KMS-11 (cell line): ENCODE measurements at regions not wholly inside any gene's neighbourhood (a gene's known extent, or its start where the extent isn't known, plus 50 kb on each side); places are given as distances from the start of the nearest gene placed in this dataset.

ENCODE experiments used
- H2AFZ ChIP-seq: fragments of 200-600 bp; sonication (generic); 2 replicates; pipeline ENCODE4 v1.6.1; 2016; ENCODE audit warnings: antibody characterized with exemption, mixed run types, low read depth
- H3K27ac ChIP-seq: fragments of 200-600 bp; sonication (generic); 2 replicates; pipeline ENCODE4 v1.6.1; 2016; ENCODE audit warnings: mild to moderate bottlenecking, mixed run types
- H3K27me3 ChIP-seq: fragments of 200-600 bp; sonication (generic); 2 replicates; pipeline ENCODE4 v1.6.1; 2017; ENCODE audit warnings: mild to moderate bottlenecking, low read depth, mixed run types, moderate library complexity; ENCODE audit not compliant: insufficient read depth
- H3K36me3 ChIP-seq: fragments of 200-600 bp; sonication (generic); 2 replicates; pipeline ENCODE4 v1.6.1; 2017; ENCODE audit warnings: mild to moderate bottlenecking, mixed run types; ENCODE audit not compliant: insufficient read depth
- H3K4me1 ChIP-seq: fragments of 200-600 bp; sonication (generic); 2 replicates; pipeline ENCODE4 v1.6.1; 2016; ENCODE audit warnings: mild to moderate bottlenecking, low read depth, mixed run types; ENCODE audit not compliant: poor library complexity, severe bottlenecking
- H3K4me2 ChIP-seq: fragments of 200-600 bp; sonication (generic); 2 replicates; pipeline ENCODE4 v1.7.0; 2016; ENCODE audit warnings: mild to moderate bottlenecking, mixed run types
- H3K4me3 ChIP-seq: fragments of 200-600 bp; sonication (generic); IDR thresholded peaks from 2 replicates; pipeline ENCODE4 v1.6.1; 2017; ENCODE audit warnings: low read depth, low read length, mixed read lengths; ENCODE audit not compliant: insufficient read depth
- H3K79me2 ChIP-seq: fragments of 200-600 bp; sonication (generic); 2 replicates; pipeline ENCODE4 v1.6.1; 2016; ENCODE audit warnings: low read depth, mixed run types; ENCODE audit not compliant: insufficient read depth
- H3K9ac ChIP-seq: fragments of 200-600 bp; sonication (generic); 2 replicates; pipeline ENCODE4 v1.6.1; 2016; ENCODE audit warnings: mild to moderate bottlenecking, mixed run types
- H4K20me1 ChIP-seq: fragments of 200-600 bp; sonication (generic); 2 replicates; pipeline ENCODE4 v1.6.1; 2016; ENCODE audit warnings: mild to moderate bottlenecking, mixed run types; ENCODE audit not compliant: insufficient read depth
- TF ChIP-seq, protein P1 (sequence below): fragments of 200-600 bp; sonication (generic); conservative IDR thresholded peaks from 2 replicates; pipeline ENCODE4 v1.6.1; 2017; ENCODE audit warnings: low read depth, mild to moderate bottlenecking, antibody characterized with exemption, low read length, moderate library complexity, mixed read lengths

DNA sequence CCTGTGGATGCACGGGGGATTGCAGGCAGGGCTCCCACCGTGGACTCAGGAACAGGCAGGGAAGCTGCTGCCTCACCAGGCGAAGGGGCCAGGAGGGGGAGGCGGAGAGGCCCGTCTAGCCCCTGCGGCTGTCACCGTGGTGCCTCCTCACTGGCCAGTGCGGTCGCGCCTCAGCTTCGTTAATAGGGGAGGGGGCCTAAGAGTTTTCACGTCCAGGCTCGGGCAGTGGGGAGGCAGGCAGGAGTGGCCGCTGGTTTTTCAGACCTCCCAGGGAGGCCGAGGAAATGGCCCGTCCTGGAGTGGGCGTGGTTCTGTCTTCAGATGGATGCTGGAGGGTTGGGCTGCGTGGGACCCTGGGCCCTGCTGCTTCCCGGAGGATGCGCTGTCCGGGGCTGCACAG is 91.1 kb upstream of the B3GAT1 start:
- H4K20me1 ChIP-seq, result no peaks in the 10 kb centered on the region
- no peak overlapping the region for H2AFZ ChIP-seq
- H3K36me3 ChIP-seq, result no peaks in the 10 kb centered on the region
- no peak overlapping the region for H3K4me3 ChIP-seq
- TF ChIP-seq, protein P1, sequence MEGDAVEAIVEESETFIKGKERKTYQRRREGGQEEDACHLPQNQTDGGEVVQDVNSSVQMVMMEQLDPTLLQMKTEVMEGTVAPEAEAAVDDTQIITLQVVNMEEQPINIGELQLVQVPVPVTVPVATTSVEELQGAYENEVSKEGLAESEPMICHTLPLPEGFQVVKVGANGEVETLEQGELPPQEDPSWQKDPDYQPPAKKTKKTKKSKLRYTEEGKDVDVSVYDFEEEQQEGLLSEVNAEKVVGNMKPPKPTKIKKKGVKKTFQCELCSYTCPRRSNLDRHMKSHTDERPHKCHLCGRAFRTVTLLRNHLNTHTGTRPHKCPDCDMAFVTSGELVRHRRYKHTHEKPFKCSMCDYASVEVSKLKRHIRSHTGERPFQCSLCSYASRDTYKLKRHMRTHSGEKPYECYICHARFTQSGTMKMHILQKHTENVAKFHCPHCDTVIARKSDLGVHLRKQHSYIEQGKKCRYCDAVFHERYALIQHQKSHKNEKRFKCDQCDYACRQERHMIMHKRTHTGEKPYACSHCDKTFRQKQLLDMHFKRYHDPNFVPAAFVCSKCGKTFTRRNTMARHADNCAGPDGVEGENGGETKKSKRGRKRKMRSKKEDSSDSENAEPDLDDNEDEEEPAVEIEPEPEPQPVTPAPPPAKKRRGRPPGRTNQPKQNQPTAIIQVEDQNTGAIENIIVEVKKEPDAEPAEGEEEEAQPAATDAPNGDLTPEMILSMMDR, result no peak
- H3K79me2 ChIP-seq, result no peaks in the 10 kb centered on the region
- H3K9ac ChIP-seq, result no peak overlapping the region
- H3K27me3 ChIP-seq, result no peaks in the 10 kb centered on the region
- H3K27ac ChIP-seq, result no peak overlapping the region
- no peaks in the 10 kb centered on the region for H3K4me1 ChIP-seq
- H3K4me2 ChIP-seq, result no peak overlapping the region

DNA sequence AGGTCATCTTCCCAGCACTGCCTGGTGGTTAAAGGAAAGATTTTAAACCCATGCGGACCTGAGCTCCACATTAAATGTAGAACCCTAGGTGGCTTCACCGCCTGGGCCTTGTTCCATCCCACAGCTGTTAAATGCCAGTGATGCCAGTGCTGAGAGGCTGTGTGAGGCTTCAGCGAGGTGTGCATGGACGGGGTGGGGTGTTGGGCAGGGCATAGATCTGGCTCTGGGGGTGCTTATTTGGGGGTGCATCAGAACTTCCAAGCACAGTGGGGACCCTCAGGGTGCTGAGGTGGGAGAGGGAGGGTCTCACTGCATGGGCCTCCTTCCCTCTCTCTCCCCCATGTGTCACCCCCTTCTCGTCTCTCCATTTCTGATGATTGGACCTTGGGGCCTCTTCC is 90.1 kb upstream of the B3GAT1 start:
- no peaks in the 10 kb centered on the region for H4K20me1 ChIP-seq
- TF ChIP-seq, protein P1, result no peak

DNA sequence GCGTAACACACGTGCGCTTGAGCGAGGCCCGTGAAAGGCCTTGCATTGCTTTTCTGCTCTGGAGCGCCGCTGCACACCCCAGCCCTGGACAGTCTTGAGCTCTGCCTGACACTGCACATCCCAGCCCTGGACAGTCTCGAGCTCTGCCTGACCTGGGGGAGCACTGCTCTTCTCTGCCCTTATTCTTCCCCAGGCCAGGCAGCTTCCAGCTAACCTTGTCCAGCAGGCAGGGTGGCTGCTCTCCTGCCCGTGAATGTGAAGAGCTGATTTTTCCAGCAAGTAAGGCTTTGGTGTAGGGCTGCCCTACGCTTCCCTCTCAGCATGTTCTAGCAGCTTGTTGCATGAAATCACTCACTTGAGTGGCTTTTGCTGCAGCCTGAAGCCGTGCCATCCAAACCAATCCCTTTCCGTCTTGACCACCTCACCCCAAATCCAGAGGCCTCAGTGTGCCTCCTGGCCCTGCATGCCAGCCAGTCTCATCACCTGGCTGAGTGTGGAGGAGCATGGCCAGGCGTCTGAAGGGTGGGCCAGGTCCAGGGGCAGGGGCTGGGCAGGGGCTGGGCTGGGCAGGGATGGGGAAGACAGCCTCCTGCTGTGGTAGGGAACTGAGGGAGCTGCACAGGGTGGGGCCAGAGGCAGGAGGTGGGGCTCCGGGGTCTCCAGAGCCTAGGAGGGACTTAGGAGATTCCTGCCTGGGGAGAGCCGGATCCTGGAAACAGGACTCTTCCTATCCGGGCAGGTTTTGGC is 89.5 kb upstream of the B3GAT1 start:
- no peak overlapping the region for H3K4me3 ChIP-seq
- TF ChIP-seq, protein P1, result no peak
- no peak overlapping the region for H2AFZ ChIP-seq
- no peak overlapping the region for H3K27ac ChIP-seq
- no peaks in the 10 kb centered on the region for H3K36me3 ChIP-seq
- H3K79me2 ChIP-seq, result no peaks in the 10 kb centered on the region
- H3K4me2 ChIP-seq, result no peak overlapping the region
- H3K9ac ChIP-seq, result no peak overlapping the region
- H3K27me3 ChIP-seq, result no peaks in the 10 kb centered on the region
- no peaks in the 10 kb centered on the region for H3K4me1 ChIP-seq
- H4K20me1 ChIP-seq, result no peaks in the 10 kb centered on the region

More for the DNA sequence above, 90.1 kb upstream of the B3GAT1 start:
- H3K36me3 ChIP-seq, result no peaks in the 10 kb centered on the region
- H3K4me3 ChIP-seq, result no peak overlapping the region
- no peak overlapping the region for H3K9ac ChIP-seq
- no peaks in the 10 kb centered on the region for H3K27me3 ChIP-seq
- no peak overlapping the region for H2AFZ ChIP-seq
- H3K27ac ChIP-seq, result no peak overlapping the region
- H3K4me1 ChIP-seq, result no peaks in the 10 kb centered on the region
- no peak overlapping the region for H3K4me2 ChIP-seq
- no peaks in the 10 kb centered on the region for H3K79me2 ChIP-seq

DNA sequence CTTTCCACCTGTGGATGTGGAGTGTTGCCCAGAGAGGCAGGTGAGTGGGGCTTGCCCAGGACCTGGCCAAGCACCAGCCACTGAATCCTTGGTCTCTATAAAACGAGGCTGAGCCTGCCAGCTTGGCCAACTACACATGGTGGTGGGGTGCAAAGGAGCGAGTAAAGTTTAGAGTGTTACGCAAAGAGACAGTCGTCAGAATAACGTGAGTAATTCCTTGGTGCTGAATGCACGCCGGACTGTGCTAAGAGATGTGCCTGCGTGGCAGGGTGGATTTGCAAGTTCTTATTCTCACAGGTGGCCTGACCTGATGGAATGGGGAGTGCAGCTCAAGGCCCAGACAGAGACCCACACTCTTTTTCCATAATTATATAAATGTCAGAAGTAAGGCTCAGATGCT is 88.6 kb upstream of the B3GAT1 start:
- TF ChIP-seq, protein P1, result no peak
- H4K20me1 ChIP-seq, result no peaks in the 10 kb centered on the region

More for the DNA sequence above, 88.6 kb upstream of the B3GAT1 start:
- Histone ChIP-seq H3K27ac (no peak overlapping the region), H3K79me2 (no peaks in the 10 kb centered on the region), H3K4me2 (no peak overlapping the region), H3K27me3 (no peaks in the 10 kb centered on the region), H3K4me1 (no peaks in the 10 kb centered on the region), H3K4me3 (no peak overlapping the region), H3K36me3 (no peaks in the 10 kb centered on the region), H3K9ac (no peak overlapping the region), H2AFZ (no peak overlapping the region)
